ENCODE measurements at regions not wholly inside any gene's neighbourhood (a gene's known extent, or its start where the extent isn't known, plus 50 kb on each side); places are given as distances from the start of the nearest gene placed in this dataset.

GRCh38 chr10:88161070-88161469, 297.6 kb downstream of the PTEN start:
- TF ChIP-seq CTCF (IDR thresholded peaks at IDR 0.05) (no peak), EP300 (IDR thresholded peaks at IDR 0.05) (no peak)
